CD4-positive, alpha-beta T cell treated with Interferon gamma for 1 hour (primary cell): ENCODE measurements at regions not wholly inside any gene's neighbourhood (a gene's known extent, or its start where the extent isn't known, plus 50 kb on each side); places are given as distances from the start of the nearest gene placed in this dataset.

Experiments
- DNase-seq: peaks from one replicate; pipeline ENCODE4 v3.0.0-alpha.2; 2020

DNA sequence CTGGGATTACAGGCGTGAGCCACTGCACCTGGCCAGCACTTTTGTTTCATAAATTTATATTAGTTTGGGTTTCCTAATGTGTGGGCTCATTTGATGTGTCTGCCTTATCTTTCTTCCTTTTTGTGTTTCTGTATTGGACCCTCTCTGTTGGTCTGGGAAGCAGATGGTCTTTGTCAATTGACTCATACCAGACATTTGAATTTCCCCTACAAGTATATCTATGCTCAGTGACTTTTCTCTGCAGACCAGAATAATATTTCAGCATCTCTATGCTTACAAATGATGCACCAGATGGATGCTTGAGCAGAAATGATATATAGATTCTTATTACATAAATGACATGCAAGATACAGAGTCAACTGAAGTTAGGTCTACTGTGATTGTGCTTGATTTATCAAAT, 329.9 kb upstream of the SLCO3A1 start:
- no peak for DNase-seq

DNA sequence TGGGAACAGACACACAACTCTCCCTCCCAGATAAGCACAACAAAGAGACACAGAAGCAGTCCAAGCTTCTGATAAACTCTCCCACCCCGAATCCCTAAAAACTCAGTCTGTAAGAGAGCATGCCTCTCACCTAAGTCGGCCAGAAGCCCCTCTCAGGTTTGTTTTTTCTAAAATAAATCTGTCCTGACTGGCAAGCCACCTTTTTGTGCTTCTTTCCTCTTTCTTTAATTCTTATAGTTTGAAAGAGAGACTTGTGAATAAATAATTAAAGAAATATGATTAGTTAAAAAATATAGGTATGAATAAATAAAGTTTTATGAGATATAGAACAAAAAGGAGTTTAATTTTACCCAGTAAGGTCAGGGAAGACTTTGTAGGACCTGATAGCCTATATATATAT, 329.0 kb upstream of the SLCO3A1 start:
- DNase-seq, result no peak

DNA sequence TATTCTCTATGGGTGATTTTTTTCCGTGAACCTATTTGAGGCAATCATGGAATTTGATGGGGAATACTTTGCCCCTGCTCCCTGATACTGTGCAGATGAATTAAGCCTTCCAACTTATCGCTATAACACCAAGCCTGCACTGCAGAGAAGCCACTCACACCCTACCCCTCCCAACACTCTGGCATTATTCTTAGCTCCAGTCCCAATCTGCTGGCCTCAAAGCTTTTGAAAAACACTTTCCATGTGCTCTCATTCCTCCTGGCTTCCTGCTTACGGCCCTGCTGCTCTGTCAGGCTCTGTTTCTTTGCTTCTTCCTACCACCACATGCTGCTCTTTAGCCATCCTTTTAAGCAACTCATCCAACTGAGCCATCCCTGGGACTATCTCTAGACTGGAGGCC, 327.8 kb upstream of the SLCO3A1 start:
- DNase-seq, result no peak

DNA sequence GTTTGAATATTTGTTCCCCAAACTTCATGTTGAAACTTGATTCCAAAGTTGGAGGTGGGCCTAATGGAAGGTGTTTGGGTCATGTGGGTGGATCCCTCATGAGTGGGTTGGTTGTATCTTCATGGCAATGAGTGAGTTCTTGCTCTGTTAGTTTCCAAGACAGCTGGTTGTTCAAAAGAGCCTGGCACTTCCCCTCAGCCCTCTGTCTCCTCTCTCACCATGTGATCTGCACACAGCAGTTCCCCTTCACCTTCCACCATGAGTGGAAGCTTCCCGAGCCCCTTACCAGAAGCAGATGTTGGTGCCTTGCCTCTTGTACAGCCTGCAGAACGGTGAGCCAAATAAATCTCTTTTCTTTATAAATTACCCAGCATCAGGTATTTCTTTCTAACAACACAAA, 327.1 kb upstream of the SLCO3A1 start:
- DNase-seq, result no peak

DNA sequence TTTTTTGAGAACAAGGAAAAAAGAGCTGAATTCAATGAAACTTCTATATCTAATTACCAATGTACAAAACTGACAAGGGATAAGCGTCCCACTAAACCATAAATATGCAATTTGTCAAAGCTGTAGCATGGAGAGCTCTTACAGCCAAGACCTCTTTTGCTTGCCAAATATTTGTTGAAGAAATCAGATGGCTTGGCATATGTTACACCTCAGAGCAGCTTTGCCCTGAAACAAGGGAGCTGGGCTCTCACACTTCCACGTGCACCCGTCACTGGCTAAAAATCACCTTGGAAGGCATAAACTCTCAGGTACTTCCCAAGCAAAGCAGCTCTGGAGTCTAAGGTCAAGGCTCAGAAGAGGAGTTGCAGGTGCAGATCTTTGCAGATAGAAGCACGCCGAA, 324.7 kb upstream of the SLCO3A1 start:
- DNase-seq, result no peak

DNA sequence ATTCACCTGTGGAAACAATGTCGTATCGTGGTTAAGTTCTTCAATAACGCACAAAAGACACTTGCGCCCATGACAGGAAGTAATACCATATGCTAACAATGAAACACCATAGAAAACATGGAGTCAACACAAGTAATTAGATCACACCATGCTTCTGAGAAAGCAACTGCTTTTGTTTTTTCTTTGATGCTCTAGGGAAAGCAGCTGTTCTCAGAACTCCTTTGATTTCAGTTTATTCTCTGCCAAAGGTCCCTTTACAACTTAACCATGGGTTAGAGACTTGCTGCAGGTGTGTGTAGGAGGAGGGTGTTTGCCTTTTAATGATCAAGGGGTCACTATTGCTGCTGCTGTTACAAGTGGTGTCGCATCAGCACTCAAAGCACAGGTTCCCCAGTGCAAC, 324.0 kb upstream of the SLCO3A1 start:
- DNase-seq, result no peak

DNA sequence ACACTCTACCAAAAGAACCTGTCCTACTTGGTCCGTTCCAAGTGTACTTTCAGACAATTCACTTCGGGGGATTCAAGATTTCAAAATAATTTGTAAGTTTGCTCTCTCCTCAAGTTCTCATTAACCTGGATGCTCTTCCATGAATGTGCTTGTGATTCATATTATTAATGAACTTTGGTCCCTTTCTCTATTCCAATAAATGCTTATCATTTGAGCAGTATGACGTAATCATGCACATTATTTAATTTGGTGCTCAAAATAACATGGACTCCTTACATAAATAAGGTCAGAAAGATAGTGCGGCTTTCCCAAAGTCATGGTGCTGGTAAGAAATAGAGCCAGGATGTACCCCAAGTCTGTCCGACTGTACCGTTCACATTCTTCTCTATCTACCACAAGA, 323.2 kb upstream of the SLCO3A1 start:
- DNase-seq, result no peak

DNA sequence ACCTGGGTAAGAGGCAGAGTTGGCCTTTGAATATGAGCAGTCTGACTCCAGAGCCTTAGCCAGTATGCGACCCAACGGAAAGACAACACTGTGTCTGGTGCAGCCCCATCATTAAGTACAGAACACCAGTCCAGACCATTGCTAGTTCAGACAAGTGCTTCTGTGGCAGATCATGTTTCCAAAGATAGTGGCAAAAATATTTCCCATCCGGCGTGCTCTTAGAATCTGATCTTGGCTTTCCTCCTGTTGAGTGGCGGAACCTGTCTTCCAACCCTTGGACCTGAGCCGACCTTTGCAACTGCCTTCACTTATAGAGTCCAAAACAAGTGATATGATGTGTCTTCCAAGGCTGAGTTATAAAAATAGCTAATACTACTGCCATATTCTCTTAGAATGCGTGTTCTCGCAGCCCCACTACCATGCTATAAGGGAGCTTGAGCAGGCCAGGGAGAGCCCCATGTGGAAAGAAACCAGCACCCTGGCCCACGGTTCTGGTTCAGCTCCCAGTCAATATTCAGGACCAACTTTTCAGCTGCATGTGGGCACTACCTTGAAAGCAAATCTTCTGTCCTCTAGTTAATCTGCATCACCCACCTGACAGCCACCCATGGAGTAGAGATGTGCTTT, 322.4 kb upstream of the SLCO3A1 start:
- no peak for DNase-seq

DNA sequence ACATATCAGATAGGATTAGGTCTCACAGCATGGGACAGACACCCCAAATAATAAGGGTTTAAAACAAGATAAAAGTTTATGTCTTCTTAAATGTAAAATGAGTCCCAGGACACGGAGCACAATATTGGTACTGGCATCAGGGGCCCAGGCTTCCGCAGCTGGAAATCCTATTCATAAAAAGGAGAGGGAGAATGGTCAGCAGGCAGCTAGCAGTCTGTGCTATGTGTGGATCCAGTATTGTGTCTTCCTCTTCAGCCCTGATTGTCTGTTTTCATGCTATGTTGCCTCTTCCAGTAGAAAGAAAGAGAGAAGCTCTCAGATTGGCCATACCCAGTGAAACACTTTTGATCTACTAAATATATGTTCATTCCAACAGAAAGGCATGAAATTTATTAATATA, 319.3 kb upstream of the SLCO3A1 start:
- DNase-seq, result no peak

DNA sequence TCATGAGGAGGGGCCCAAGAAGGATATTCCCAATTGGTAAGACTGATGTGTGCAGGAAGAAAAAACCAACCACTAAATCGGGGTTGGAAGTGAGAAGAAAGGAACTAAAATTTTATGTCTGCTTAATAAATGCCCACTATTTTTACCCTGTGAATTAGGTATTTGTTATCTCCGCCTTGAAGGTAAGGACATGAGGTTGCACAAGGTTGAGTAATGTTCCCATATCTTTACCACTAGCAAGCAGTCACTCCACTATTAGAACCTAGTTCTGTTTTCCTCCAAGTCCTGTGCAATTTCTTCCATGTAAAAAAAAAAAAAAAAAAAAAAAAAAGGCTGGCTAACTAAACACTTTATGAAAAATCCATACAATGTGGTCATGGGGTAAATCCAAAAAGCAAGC, 318.5 kb upstream of the SLCO3A1 start:
- DNase-seq, result no peak

DNA sequence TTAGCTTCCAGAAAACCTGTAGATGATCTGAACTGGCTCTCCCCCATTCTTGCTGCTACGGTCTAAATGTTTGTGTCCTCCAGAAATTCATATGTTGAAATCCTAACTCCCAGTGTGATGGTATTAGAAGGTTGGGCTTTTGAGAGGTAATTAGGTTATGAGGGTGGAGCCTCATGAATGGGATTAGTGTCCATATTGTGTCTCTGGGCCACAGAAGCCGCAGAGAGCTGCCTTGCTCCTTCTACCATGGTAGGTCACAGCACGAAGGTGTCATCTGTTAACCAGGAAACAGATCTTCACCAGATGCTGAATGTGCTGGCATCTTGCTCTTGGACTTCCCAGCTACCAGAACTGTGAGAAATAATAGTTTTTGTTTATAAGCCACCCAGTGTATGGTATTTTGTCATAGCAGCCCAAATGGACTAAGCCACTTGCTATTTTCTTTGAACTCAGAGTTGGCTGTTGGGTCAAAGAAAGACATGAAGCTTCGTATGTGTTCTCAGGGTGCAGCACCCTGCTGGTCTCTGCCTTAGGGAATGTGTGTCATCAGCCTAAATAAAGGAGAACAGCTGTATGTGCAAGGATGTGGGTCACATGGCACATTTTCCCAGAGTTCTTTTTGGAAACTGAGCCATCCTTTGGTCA, 317.5 kb upstream of the SLCO3A1 start:
- DNase-seq, result no peak

DNA sequence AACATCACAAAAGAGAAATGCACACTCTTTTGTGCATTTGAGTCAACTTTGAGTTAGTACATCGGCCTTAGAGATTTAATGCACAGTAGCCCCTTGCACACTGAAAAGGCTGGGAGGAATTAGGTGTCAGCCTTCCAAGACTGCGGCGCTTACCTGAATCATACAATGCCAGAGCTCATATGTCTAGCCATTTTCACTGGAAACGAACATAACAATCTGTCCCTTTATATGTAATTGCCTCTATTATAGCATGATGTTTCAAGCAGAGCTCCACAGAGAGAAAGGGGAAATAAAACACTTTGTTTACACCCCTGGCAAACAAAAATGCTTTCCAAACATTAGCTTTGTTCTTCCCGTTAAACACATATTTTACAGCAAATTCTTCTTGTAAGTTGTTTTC, 315.7 kb upstream of the SLCO3A1 start:
- no peak for DNase-seq

DNA sequence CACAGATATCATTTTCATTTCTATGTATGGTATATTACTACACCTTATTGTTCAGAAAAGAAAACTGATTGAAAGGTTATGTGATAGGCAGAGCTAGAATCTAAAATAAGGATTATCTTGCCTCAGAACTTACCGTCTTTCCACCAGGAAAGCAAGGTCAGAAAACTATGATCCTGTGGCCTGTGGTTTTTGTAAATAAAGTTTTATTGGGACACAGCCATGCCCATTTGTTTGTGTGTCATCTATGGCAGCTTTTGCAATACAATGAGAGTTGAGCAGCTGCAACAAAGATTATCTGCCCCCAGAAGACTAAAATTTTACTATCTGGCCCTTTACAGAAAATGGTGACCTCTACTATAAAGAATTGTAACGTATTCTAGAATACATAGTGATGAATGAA, 314.7 kb upstream of the SLCO3A1 start:
- no peak for DNase-seq

DNA sequence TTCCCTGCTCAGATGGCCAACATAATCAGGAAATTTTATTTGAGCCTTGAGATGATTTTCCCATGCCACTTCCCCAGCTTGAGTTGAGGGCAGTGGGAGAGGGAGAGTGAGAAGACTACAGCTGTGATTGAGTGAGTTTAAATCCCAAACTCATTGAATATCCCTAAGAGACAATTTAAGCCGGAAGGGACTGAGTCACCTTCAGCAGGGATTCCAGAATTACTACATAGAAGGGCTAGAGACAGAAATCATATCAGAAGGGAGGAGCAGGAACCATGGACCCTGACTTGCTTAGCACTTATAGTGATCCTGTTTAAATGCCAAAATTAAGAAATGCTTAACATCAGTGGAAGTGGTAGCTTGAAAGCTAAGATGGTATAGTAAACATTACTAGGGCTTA, 312.2 kb upstream of the SLCO3A1 start:
- DNase-seq, result no peak

DNA sequence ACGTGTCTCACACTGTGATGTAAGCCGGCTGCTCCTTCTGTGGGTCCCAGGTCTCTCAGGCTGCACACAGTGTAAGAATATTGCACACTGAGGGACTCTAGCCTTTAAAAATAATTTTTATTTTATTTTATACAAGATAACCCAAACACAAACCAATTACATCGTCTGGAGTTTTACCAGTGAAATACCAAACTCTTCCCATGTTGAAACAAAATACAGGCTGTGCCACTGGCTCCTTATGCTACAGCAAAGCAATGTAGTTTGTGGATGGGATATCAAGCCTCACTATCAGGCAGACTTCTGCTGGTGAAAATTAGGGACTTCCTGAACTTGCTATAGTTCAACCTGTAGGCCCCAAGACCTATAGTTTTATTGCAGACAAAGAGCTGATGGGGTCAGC, 311.3 kb upstream of the SLCO3A1 start:
- no peak for DNase-seq

DNA sequence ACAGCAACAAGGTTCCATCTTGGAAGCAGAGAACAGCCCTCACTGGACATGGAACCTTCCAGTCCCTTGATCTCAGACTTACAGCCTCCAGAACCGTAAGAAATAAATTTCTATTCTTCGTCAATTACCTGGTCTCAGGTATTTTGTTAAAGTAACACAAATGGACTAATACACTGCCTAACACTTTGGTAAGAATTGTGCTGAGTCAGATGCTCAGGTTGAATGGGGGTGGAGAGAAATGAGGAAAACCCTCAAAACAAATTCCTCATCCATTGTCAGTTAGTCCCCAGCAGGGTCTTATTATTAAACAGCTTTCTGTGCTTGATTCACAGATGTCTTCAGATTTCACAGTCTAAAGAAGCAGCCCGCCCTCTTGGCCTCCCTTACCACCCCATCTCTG, 306.2 kb upstream of the SLCO3A1 start:
- no peak for DNase-seq

DNA sequence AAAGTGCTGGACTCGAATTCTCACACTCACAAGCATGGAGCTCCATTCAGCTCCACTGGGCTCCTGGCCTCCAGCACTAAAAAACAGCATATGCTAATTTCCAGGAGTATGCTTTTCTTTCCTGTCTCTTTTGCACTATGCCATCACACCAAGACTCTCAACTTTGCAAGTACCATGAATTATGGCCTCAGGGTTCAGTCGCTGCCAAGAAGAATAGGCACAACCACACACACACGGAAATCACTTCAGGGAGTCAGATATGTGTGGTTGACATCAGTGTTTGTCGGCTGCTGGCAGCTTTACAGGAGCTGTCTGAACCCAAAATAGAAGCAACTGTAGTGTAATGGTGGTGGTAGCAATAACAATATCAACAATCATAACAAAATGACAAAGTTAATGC, 305.0 kb upstream of the SLCO3A1 start:
- no peak for DNase-seq

DNA sequence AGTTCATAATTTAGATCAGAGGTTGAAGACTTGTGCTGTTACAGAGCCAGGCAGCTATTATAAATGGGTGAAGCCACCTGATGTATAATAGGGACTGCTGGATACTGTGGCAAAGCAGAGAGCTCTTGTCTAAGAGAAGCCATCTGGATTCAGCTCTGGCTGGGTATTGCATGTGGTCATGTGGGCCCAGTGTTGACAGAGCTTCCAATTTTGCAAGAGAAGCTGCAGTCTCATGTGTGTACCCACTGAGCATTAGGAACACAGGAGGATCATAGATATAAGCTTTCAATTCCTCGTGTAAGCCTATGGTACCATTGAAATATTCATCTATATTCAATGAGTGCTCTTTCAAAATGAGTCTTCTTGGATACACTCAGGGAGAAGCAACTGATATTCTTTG, 303.9 kb upstream of the SLCO3A1 start:
- no peak for DNase-seq

DNA sequence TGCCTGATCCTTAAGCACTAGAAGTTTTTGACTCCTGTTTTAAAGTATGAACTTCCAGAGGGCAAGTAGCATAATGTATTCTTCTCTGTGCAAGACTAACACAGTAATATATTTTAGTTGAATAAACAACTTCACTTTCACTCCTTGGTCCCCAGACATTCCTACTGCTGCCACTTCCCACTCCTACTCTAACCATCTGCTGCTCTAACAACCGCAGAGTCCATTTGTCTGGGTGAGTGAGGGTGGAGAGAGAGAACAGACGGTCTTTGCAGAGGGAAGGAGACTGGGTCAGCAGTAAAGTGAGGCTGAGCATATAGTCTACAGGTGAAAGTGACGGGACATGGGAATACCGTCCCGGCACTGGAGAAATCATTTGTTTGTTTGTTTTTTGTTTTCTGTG, 301.0 kb upstream of the SLCO3A1 start:
- no peak for DNase-seq

DNA sequence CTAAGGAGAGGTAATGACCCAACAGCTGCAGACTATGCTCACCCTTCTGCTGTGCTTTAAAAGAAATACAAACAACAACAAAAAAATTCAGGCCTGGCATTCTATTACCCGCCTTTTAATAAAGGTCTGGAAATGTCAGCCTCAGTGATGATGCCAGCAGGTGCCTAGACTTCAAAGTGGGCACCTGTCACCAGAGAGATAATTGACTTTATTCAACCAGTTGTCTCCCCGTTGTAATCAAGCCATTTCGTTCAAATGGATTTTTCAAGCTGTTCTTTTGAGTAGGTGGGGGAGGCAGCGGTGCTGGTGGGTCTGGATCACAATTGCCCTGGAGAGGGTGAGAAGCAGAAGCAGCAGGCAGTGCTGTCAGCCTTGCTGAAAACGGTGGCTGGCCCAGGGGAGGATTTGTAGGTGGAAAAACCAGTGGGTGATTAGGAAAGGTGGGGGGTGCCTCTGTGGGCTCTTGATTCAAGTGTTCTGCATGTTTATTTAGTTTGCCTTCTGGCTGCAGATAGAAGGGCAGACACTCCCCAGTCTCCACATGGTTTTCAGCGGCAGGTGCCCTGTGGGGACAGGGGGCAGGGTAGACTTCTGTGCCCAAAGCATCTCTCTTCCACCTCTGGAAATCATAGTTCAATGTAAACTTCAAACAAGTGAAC, 300.2 kb upstream of the SLCO3A1 start:
- no peak for DNase-seq

DNA sequence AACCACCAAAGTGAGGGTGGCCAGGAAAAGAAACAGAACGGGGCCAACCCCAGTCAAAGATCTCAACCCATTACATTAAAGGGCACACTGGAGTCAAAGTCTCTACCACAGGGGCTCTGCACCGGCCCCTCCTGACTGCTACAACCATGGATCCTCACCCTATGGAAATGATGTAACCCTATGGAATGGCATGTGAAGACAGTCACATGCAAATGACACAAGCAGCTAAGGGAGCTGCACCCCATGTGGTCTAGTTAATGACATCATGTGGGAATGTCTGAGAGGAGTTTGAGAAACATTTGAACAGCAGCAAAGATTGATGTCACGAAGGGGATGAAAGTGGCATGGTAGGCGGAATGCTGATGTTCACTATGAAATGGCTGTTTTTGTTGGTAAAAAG, 298.2 kb upstream of the SLCO3A1 start:
- no peak for DNase-seq

DNA sequence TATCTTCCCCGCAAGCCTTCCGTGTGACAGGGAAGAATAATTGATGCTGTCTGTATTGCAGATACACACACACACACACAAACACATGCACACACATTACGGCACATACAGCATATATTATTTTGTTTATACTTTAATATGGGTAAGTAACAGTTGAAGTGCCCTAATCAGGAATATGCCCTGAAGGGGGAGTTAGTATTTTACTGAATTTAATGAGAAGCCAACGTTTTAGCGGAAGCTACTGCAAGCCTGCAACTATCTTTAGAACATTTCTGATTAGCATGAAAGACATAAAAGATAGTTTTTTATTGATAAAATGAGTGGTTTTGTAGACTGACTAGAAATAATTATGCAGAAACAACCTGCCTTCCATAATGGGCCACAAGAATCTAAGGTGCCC, 296.6 kb upstream of the SLCO3A1 start:
- DNase-seq, result no peak

DNA sequence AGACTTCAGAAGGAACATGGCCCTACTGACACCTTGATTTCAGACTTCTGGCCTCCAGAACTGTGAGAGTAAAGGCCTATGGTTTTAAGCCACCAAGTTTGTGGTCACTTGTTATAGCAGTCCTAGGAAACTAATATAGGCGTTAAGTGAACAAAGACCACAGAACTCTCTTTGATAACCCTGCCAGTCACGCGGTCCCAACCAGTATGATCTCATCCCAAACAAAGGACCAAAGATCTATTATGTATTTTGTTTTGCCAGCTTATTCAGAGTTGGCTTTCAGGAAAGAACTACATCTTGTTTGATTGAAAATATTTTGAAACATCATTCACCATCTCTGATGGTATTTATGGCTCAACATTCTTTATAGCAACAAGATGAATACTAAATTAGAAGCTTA, 294.4 kb upstream of the SLCO3A1 start:
- no peak for DNase-seq

DNA sequence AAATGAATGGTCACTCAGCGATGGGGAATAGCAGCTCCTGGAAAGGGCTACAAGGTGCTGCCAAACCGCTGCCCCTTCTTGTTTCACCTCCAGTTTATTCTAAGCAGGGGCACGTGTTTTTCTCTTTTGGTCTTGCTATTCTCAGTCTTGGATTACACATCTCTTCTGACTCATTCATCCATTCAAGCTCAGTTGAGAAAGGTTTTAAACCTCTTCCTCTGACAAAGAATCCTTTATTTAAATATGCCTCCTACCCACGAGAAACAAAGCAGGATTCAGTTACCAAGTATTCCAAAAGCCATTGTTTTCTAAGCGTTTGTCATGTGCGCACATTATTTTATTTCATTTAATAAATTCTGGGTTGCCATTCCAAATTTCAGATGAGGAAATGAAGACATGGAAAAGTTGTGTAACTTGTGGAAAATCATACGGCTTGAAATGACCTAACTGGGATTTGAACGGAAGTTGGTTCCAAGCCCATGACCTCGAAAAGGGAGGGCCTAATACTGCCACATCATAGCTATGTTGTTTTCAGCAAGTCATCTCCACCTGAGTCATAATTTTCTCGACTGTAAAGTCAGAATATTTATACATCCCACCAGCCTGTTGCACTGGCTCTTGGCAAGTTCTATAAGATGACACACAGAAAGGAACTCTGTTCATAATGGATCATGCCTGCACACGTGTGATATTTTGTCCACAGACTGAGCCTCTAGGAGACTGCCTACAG, 292.0 kb upstream of the SLCO3A1 start:
- no peak for DNase-seq
